NCI-H1694 (cell line): ENCODE measurements at regions not wholly inside any gene's neighbourhood (a gene's known extent, or its start where the extent isn't known, plus 50 kb on each side); places are given as distances from the start of the nearest gene placed in this dataset.
A peak's percentile ranks its signal among the peaks of the same experiment; 100 is the strongest.
"Not testable (repeated sequence)": the region's sequence is repeated elsewhere in the genome, so short reads cannot be mapped to it uniquely, and the experiment has no call there.

Source experiments
- DNase-seq: peaks from one replicate; lab custom pipeline; 2025; lab: John Stamatoyannopoulos, UW

- DNase-seq = no peak
Measured at GRCh38 chr16:73399486-73399885, 351.6 kb upstream of the ZFHX3 start.

DNA sequence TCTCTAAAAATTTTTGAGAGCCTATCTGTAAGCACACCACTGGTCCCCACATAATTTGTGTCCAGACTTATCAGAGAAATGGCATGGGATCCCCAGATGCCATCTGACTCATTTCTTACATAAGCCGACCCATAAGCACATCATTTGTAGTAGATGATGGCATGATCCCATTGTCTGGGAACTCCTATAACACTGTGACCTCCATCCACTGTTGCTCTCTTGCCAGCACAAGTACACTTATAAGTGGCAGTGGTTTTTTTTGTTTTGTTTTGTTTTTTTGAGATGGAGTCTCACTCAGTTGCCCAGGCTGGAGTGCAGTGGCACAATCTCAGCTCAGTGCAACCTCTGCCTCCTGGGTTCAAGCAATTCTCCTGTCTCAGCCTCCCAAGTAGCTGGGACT is 350.7 kb upstream of the ZFHX3 start:
- not testable (repeated sequence) for DNase-seq

DNA sequence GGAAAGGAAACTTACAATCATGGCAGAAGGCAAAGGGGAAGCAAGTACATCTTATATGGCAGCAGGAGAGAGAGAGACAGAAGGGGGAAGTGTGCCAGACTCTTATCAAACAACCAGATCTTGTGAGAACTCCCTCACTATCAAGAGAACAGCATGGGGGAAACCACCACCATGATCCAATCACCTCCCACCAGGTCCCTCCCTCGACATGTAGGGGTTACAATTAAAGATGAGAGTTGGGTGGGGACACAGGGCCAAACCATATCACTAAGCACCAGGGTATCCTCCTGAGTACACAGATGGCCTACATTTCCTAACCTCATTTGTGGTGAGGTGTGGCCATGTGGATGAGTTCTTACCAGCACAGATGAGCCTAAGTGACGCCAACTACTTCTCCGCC is 348.6 kb upstream of the ZFHX3 start:
- DNase-seq = no peak

DNA sequence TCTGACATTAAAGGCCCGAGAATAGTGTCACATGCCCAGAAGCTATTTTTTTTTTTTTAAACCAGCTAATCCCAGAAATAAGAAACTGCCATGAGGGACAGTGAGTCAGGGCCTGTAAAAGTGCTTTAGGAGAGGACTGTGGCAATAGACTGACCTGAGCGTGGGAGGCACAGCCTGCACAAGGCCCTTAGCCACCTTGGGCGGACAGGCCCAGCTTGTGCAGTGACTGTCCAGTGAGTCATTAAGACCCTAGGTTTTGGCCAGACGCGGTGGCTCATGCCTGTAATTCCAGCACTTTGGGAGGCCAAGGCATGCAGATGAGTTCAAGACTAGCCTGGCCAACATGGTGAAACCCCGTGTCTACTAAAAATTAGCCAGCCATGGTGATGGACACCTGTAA is 343.0 kb upstream of the ZFHX3 start:
- DNase-seq = no peak

DNA sequence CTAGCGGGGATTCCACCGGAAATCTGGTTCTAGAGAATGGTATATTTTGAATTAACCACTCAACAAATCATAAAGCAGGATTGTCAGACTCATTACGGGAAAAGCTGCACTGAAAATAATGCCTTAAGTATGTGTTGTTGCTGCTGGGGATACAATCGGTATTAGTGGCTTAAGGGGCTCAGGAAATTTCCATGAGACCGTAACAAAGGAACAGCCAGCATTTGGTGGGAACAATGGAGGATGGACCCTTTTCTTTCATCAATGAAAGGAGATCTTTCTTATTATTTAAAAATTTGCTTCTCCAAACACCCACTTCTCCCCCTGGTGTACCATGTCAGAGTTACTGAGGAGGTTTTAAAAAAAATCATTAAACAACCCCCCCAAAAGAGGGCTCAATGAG is 342.6 kb upstream of the ZFHX3 start:
- DNase-seq = no peak

- DNase-seq = no peak
Measured at GRCh38 chr16:73389085-73389484, 341.2 kb upstream of the ZFHX3 start.

GRCh38 chr16:73387979-73388378 is 340.1 kb upstream of the ZFHX3 start:
- DNase-seq = no peak

GRCh38 chr16:73385696-73386095 is 337.8 kb upstream of the ZFHX3 start:
- no peak for DNase-seq

DNA sequence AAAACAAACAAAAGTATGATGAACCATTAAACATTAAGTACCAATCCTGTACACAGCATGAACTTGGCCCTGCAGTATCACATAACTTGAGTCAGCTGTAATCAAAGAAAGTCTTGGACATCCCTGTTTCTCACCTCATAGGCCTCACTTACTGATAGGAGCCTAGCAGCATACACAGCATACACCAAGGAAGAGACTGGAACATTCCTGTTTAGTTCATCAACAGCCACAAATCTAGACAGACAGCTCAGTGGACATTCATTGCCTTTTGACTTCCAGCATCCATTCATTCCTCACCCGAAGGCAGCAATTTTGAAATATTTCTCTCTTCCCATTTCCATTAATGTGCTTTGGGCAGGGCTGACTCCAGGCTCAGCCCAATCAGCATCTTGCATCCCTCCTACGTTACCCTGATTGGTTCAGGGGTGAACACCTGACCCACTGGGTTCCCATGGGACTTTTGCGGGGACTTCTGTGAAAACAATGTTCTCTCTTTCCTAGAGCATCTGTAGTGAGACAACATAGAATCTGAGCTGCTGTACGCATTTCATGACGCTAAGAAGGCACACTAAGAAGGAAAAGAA is 336.7 kb upstream of the ZFHX3 start:
- DNase-seq = no peak

- no peak for DNase-seq
Measured at GRCh38 chr16:73383988-73384365, 336.0 kb upstream of the ZFHX3 start.

DNA sequence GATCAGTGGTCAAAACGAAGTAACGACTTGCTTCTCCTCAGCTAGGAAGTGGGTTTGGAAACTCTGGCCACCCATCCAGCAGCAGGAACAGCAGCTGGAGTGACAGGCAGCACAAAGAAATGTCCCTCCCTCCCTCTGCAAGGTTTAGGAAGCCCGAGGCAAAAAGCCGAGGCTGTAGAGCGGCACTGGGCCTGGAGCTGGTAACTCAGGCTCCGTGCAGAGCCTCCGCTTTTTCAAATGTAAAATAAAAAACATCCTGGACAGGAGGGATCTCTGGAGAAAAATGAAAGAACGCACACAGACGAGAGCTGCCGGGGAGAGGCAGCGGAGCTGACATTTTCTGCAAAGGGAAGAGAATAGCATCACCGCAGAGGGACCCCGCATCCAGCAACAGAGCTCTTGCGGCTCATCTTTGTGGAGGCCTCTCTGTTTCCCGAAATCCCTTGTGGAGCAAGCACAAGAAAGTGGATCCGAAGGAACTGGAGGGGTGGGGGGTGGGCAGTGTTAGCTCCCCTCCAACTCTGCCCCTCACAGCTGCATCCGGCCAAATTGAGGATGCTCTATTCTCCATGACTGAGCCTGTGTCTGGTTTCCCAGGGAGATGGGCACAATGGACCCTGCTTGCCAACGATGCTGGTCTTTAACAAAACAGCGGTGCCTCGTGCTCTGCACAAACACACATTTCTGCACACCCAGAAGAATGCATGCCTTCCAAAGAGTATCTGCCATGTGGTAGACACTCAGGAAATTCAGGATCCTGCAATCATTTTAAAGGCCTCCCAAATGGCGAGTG is 335.5 kb upstream of the ZFHX3 start:
- DNase-seq = no peak

GRCh38 chr16:73378471-73378870 is 330.5 kb upstream of the ZFHX3 start:
- DNase-seq = no peak

DNA sequence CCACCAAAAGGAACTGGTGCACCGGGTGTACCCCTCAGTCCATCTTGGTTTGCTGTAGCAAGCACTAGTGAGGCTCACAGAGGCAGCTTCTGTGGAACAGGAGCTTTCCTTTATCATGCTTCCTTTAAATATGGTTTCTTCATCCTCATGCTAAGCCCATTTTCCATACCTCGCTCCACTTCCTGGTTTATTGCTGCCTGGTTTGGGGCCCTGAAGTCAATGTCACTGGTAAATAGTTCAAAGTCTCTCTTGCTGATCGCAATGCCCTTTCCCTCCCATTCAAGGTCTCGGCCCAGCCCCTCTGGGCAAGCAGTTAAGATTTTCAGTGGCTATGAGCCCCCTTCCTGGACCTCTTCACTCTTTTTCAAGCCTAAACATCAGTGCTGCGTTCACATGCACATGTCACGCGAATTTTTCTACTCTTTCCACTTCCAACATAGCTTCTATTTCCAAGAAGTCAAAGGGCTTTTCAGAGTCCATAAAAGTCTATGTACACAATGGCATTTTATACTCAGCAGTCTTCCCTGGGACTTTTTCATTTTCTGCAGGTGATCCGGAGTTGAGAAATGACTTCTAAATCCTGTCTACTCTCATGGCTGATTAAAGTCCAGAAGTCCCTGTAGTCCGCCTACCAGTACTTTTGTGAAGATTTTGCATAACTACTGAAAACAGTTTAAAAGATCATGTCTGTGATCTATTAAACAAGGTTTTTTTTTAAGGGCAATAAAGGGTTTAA is 323.8 kb upstream of the ZFHX3 start:
- no peak for DNase-seq

- no peak for DNase-seq
Measured at GRCh38 chr16:73369851-73370250, 321.9 kb upstream of the ZFHX3 start.

DNA sequence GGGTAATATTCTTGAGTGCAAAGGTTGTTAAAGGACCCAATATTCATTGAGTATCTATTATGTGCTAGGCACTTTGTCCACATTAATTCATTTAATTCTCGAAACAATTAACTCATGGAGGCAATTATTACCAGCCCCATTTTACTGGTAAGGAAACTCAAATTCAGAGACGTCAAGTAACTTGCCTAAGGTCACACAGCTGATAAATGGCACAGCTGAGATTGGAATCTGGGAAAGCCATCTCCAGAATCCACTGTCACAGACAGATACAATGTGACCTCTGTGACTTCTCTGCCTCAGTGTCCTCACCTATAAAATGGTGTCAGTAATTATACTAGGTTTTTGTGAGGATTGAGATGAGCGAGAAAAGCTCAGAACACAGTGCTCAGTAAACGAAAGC is 320.8 kb upstream of the ZFHX3 start:
- no peak for DNase-seq

GRCh38 chr16:73365016-73365551 is 317.2 kb upstream of the ZFHX3 start:
- DNase-seq = peak; percentile 82

- no peak for DNase-seq
Measured at GRCh38 chr16:73364413-73364812, 316.5 kb upstream of the ZFHX3 start.

DNA sequence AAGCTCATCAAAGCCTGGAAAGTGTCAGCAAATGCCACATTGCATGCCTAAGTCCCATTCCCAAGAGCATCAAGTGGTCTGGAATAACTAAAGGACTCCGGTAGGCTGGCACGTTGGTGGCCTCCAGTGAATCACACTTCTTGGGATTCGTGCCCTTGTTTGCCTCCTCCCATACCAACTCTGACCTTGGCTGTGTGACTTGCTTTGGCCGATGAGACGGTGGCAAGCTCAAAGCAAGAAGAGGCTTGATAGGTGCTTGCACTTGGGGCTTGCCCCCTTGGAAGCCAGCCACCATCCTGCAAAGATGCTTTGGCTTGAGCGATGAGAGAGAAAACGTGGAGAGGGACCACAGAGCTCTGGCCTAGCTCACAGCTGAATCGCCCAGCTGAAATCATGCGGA is 313.1 kb upstream of the ZFHX3 start:
- no peak for DNase-seq

DNA sequence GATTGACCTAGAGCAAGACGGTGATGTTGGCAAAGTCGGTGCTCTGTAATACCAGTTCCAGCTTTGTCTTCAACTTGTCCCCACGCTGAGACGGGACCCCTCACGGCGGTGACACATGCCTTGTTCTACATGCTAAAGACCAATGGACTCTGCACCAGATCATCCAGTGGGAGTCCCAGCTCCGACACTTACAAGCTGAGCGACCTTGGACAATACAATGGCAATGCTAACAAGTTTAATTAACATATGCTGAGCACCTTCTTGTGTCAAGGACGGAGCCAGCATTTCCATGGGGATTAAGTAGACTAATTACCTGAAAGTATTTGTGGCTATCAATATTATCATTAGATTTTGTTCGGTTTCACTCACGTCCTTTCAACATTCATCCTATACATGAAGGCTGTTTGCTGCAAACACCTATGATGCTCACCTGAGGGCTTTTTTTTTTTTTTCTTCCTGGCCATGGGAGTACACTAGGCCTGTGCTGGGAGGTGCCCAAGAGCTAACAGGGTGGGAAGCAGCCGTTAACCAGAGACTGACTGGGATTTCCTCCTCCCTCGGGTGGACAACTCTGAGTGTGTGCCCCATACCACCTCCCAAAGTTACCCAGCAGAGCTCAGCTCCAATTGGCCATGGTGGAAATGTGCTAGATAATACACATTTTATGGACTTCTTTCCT is 308.6 kb upstream of the ZFHX3 start:
- DNase-seq = no peak

DNA sequence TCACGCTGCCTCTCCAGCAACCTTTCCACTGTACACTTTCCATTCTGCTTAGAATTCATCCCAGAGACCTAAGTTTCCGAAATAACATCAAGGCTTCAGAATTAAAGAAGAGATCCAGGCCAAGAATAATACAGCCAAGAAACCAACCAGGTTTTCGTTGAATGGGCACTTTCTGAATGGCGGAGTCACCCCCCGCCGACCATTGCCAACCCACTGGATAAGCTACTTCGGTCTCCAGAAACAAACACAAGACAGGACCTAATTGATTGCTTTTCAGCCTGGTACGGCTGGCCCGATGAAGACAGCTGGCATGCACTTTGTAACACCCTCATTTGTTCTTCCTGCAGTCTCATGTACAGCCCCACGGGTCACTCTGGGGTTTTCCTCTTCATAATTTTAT is 308.1 kb upstream of the ZFHX3 start:
- DNase-seq = no peak

- DNase-seq = no peak
Measured at GRCh38 chr16:73354434-73354833, 306.5 kb upstream of the ZFHX3 start.

DNA sequence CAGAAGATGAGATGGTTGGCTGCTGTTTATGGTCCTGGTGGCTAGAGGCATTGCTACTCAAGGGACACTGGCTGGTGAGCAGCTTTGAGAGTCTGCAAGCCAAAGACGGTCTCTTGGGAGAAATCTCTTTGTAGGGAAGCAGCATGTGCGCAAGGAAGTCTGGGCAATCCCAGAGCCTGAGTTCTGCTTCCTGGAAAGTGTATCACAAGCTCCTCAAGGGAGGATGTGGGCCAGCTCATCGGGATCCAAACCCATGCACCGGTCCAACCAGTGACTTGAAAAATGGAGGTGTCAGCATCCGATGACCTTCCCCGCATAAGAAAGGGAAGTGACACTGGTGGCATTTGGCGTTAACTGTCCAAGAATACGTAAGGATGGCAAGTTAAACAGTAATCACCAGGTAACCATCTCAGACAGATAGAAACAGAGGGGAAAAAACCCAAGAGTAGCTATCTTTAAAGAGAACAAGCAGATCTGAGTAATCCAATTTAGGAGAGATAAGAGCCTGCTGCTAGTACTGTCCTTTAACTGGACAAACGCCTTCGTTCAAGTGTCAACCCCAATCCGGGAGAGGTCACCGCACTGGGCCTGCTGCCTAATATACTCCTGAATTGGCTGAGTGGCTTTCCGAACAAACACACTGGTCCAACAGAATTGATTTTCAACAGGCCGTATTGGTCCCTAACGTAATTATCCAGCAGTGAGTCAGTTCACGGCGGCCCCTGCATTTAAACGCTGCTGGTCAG is 303.0 kb upstream of the ZFHX3 start:
- no peak for DNase-seq
